DND-41 (cell line): ENCODE measurements at regions not wholly inside any gene's neighbourhood (a gene's known extent, or its start where the extent isn't known, plus 50 kb on each side); places are given as distances from the start of the nearest gene placed in this dataset.

Source experiments
- ATAC-seq: fragments of 200-7000 bp; cut with Tn5 transposase; 3 replicates; pipeline ENCODE4 v1.9.1; 2021; ENCODE audit warnings: low read depth; ENCODE audit not compliant: insufficient read depth
- DNase-seq: peaks from one replicate; pipeline ENCODE4 v3.0.0-alpha.2; 2020
- H2AFZ ChIP-seq: 2 replicates; pipeline ENCODE4 v1.6.0; 2012; ENCODE audit warnings: low read depth, low read length
- H3K27ac ChIP-seq: 2 replicates; pipeline ENCODE4 v1.5.1; 2012; ENCODE audit warnings: low read length, inconsistent platforms
- H3K27me3 ChIP-seq: fragments of 200-600 bp; sonication (generic); 2 replicates; pipeline ENCODE4 v1.6.0; 2012; ENCODE audit warnings: low read length, mild to moderate bottlenecking, inconsistent platforms; ENCODE audit not compliant: insufficient read depth, poor library complexity
- H3K36me3 ChIP-seq: 2 replicates; pipeline ENCODE4 v1.5.1; 2012; ENCODE audit warnings: low read length, inconsistent platforms; ENCODE audit not compliant: insufficient read depth
- H3K4me1 ChIP-seq: 2 replicates; pipeline ENCODE4 v1.5.1; 2012; ENCODE audit warnings: mild to moderate bottlenecking, low read length; ENCODE audit not compliant: insufficient read depth
- H3K4me2 ChIP-seq: 2 replicates; pipeline ENCODE4 v1.6.0; 2012; ENCODE audit warnings: mild to moderate bottlenecking, moderate library complexity, low read length, inconsistent platforms; ENCODE audit not compliant: insufficient read depth
- H3K4me3 ChIP-seq, 2 experiments: fragments of 200-600 bp in 1 of 2; shearing (Covaris generic) in 1 of 2; 2 replicates each; pipeline ENCODE4 v1.5.1; 2012 to 2016; ENCODE audit warnings: inconsistent platforms in 2 of 2, low read length in 2 of 2, mild to moderate bottlenecking in 2 of 2, low read depth in 1 of 2, moderate library complexity in 1 of 2
- H3K79me2 ChIP-seq: 2 replicates; pipeline ENCODE4 v1.6.0; 2012; ENCODE audit warnings: low read length, inconsistent platforms; ENCODE audit not compliant: insufficient read depth
- H3K9ac ChIP-seq: 2 replicates; pipeline ENCODE4 v1.6.0; 2012; ENCODE audit warnings: low read depth, mild to moderate bottlenecking, inconsistent platforms, low read length, moderate library complexity
- H3K9me3 ChIP-seq: 2 replicates; pipeline ENCODE4 v1.5.1; 2012; ENCODE audit warnings: low read length, moderate library complexity, mild to moderate bottlenecking, inconsistent platforms; ENCODE audit not compliant: insufficient read depth, severe bottlenecking
- H4K20me1 ChIP-seq: 2 replicates; pipeline ENCODE4 v1.6.0; 2012; ENCODE audit warnings: low read length; ENCODE audit not compliant: insufficient read depth
- CTCF ChIP-seq: IDR thresholded peaks from 2 replicates; pipeline ENCODE4 v1.5.1; 2012; ENCODE audit warnings: borderline replicate concordance, low read length, moderate library complexity, mild to moderate bottlenecking; ENCODE audit not compliant: poor library complexity, severe bottlenecking; ENCODE audit errors: extremely low read depth
- EZH2 ChIP-seq: IDR thresholded peaks from 3 replicates; pipeline ENCODE4 v1.6.1; 2012; ENCODE audit warnings: borderline replicate concordance, low read depth, mild to moderate bottlenecking, moderate library complexity, low read length, inconsistent platforms; ENCODE audit not compliant: severe bottlenecking

GRCh38 chr22:46076651-46077339 lies 73.5 kb upstream of the PPARA start:
- H3K4me1 ChIP-seq = peaks cover 59% of the 10 kb centered on the region
- no peak for DNase-seq
- peaks cover 100% of the 10 kb centered on the region for H3K79me2 ChIP-seq
- H3K4me2 ChIP-seq = peak overlapping the region; percentile 85
- ATAC-seq = no peak
- TF ChIP-seq EZH2 (no peak), CTCF (no peak)
- H3K27me3 ChIP-seq = no peaks in the 10 kb centered on the region
- H2AFZ ChIP-seq = no peak overlapping the region
- peaks cover 87% of the 10 kb centered on the region for H3K36me3 ChIP-seq
- H3K27ac ChIP-seq = peak overlapping the region; percentile 16; the same call in 1 of the 2 replicates
- H4K20me1 ChIP-seq = peaks cover 85% of the 10 kb centered on the region
- H3K4me3 ChIP-seq = no peak overlapping the region
- peak overlapping the region; percentile 12; the same call in 1 of the 2 replicates for H3K9ac ChIP-seq
- no peaks in the 10 kb centered on the region for H3K9me3 ChIP-seq

GRCh38 chr22:46077669-46078099 lies 72.6 kb upstream of the PPARA start:
- Histone ChIP-seq H3K9me3 (no peaks in the 10 kb centered on the region), H3K4me2 (peak overlapping the region; percentile 37; the same call in 1 of the 2 replicates), H4K20me1 (peaks cover 93% of the 10 kb centered on the region), H3K9ac (0 out of 2 replicates have a peak overlapping the region, but pooled peaks have one; percentile 3), H3K79me2 (peaks cover 100% of the 10 kb centered on the region), H2AFZ (no peak overlapping the region), H3K4me1 (peaks cover 59% of the 10 kb centered on the region), H3K27me3 (no peaks in the 10 kb centered on the region), H3K4me3 (no peak overlapping the region), H3K27ac (no peak overlapping the region), H3K36me3 (peaks cover 88% of the 10 kb centered on the region)
- DNase-seq (no peak), ATAC-seq (no peak)
- no peak for TF ChIP-seq EZH2

GRCh38 chr22:46078241-46079092 lies 71.9 kb upstream of the PPARA start:
- peaks cover 95% of the 10 kb centered on the region for H4K20me1 ChIP-seq
- H3K9me3 ChIP-seq = no peaks in the 10 kb centered on the region
- H3K4me3 ChIP-seq = peak overlapping the region in 1 of 2 experiments; percentile 10; a peak in 1 of 4 replicates
- 0 out of 2 replicates have a peak overlapping the region, but pooled peaks have one; percentile 29 for H3K27ac ChIP-seq
- H3K9ac ChIP-seq = peak overlapping the region; percentile 13; the same call in 1 of the 2 replicates
- H3K79me2 ChIP-seq = peaks cover 100% of the 10 kb centered on the region
- DNase-seq (no peak), ATAC-seq (no peak)
- no peak overlapping the region for H2AFZ ChIP-seq
- TF ChIP-seq EZH2 (no peak), CTCF (no peak)
- peak overlapping the region; percentile 32; the same call in 1 of the 2 replicates for H3K4me2 ChIP-seq
- peaks cover 58% of the 10 kb centered on the region for H3K4me1 ChIP-seq
- no peaks in the 10 kb centered on the region for H3K27me3 ChIP-seq
- peaks cover 90% of the 10 kb centered on the region for H3K36me3 ChIP-seq
